NT2/D1 (cell line): ENCODE measurements at regions not wholly inside any gene's neighbourhood (a gene's known extent, or its start where the extent isn't known, plus 50 kb on each side); places are given as distances from the start of the nearest gene placed in this dataset.
"Not testable (repeated sequence)": the region's sequence is repeated elsewhere in the genome, so short reads cannot be mapped to it uniquely, and the experiment has no call there.

Source experiments
- SUZ12 ChIP-seq: IDR thresholded peaks from 2 replicates; pipeline ENCODE4 v1.6.1; 2011; ENCODE audit not compliant: insufficient read length, insufficient read depth; ENCODE audit errors: extremely low read depth
- YY1 ChIP-seq: IDR thresholded peaks from 2 replicates; pipeline ENCODE4 v1.6.1; 2011; ENCODE audit not compliant: insufficient read length, insufficient read depth

DNA sequence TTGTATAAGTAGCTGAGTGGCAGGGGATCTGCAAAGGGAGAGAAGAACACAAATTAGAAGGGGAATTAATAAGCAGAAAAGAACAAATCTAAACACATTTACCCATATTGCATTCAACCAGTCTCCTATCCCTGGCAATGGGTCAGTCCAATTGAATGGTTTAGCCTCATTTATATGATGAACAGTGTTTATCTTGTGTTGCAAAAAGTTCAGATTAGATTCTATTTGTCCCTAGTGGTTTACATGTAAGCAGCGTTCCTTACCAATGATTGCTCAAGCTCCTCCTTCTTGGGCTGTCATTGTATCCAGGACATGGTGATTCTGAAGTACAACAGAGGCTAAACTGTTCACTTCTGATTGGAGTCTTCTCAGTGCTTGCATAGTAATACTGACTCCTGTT, 49.9 kb upstream of the SLC8A3 start:
- not testable (repeated sequence) for TF ChIP-seq SUZ12, YY1
